ENCODE measurements at regions not wholly inside any gene's neighbourhood (a gene's known extent, or its start where the extent isn't known, plus 50 kb on each side); places are given as distances from the start of the nearest gene placed in this dataset.

DNA sequence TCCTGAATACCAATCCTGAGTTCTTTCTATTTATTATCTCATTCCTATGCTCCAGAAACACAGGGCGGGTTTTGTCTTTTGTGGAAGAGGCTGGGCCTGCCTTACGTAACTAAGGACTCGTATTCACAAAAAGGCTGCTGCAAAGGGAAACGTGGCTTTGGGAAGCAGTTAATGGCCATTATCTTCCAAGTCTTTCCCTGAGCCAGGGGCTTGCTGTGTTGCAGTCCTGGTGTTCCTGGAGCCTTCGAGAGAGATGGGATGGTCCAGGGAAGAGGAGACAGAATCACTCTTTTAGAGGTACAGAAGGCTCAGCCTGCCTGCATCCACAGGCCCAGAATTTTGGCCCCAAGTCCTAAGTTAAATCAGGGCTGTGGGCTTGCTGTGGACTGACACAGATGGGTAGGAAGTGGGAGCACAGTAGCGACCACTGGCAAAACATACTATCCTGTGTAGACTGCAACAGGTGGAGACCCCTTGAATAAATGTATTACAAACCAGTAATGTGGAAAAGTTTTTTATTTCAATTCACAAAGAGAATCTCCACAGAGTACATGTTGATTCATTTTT lies 139.4 kb upstream of the ST6GAL2 start:
- TF ChIP-seq TAF1 (IDR thresholded peaks at IDR 0.05; ENCODE audit: borderline replicate concordance, insufficient read depth, low read length): no peak
- TF ChIP-seq, protein P1, sequence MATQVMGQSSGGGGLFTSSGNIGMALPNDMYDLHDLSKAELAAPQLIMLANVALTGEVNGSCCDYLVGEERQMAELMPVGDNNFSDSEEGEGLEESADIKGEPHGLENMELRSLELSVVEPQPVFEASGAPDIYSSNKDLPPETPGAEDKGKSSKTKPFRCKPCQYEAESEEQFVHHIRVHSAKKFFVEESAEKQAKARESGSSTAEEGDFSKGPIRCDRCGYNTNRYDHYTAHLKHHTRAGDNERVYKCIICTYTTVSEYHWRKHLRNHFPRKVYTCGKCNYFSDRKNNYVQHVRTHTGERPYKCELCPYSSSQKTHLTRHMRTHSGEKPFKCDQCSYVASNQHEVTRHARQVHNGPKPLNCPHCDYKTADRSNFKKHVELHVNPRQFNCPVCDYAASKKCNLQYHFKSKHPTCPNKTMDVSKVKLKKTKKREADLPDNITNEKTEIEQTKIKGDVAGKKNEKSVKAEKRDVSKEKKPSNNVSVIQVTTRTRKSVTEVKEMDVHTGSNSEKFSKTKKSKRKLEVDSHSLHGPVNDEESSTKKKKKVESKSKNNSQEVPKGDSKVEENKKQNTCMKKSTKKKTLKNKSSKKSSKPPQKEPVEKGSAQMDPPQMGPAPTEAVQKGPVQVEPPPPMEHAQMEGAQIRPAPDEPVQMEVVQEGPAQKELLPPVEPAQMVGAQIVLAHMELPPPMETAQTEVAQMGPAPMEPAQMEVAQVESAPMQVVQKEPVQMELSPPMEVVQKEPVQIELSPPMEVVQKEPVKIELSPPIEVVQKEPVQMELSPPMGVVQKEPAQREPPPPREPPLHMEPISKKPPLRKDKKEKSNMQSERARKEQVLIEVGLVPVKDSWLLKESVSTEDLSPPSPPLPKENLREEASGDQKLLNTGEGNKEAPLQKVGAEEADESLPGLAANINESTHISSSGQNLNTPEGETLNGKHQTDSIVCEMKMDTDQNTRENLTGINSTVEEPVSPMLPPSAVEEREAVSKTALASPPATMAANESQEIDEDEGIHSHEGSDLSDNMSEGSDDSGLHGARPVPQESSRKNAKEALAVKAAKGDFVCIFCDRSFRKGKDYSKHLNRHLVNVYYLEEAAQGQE (IDR thresholded peaks at IDR 0.05; ENCODE audit: insufficient read depth in 1 of 2, low read depth in 2 of 2, low read length in 2 of 2): no peak
- TF ChIP-seq FOXP2 (optimal IDR thresholded peaks at IDR 0.05; ENCODE audit: borderline replicate concordance, extremely low read depth, extremely low read length, insufficient read depth): no peak
- TF ChIP-seq SIN3A (IDR thresholded peaks at IDR 0.05; ENCODE audit: borderline replicate concordance, insufficient read depth, low read length): no peak
- TF ChIP-seq POLR2AphosphoS5 (IDR thresholded peaks at IDR 0.05; ENCODE audit: low read depth, low read length): no peak

DNA sequence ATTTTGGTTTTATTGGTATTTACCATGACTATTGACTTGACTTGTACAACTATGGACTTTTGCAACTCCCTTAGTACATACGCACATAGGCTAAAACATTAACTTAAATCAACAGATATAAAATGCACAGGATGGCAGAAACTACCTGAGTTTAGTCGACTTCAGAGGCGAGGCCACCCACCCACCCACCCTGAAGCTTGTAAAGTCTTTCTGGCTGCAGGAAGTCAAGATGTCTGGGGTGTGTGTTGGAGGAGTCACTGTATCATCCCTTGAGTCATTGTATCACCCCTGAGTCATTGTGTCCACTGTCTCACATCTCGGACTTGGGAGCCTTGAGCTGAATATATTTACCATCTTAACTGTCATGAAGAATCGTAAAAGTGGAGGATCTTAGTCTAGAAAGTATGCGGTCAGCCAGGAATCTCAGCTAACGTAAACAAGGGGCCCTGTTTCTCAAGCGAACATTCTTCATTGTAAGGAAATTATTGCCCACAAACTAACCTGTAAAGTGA lies 140.0 kb upstream of the ST6GAL2 start:
- no peak for TF ChIP-seq TAF1 (IDR thresholded peaks at IDR 0.05; ENCODE audit: borderline replicate concordance, insufficient read depth, low read length)
- TF ChIP-seq FOXP2 (optimal IDR thresholded peaks at IDR 0.05; ENCODE audit: borderline replicate concordance, extremely low read depth, extremely low read length, insufficient read depth): no peak
- TF ChIP-seq SIN3A (IDR thresholded peaks at IDR 0.05; ENCODE audit: borderline replicate concordance, insufficient read depth, low read length): no peak
- no peak for TF ChIP-seq POLR2AphosphoS5 (IDR thresholded peaks at IDR 0.05; ENCODE audit: low read depth, low read length)
- TF ChIP-seq, protein P1 (IDR thresholded peaks at IDR 0.05; ENCODE audit: insufficient read depth in 1 of 2, low read depth in 2 of 2, low read length in 2 of 2): no peak

DNA sequence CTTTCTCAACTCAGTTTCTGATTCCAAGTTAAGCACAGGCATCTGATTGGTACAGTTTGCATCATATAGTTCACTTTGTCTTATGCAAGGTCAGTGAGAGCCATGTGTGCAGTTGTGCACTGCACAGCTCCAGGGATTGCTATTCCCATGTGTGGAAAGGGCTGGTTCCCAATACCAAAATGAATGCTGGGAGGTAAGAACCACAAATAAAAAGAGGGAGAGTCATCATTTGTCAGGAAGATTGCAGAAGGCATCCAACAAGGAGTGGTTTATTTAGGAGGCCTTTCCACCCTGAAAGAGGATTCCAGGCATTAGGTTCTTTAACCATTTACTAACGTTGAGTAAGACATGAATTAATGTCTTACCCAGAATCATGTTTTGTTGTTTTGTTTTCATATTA lies 141.2 kb upstream of the ST6GAL2 start:
- TF ChIP-seq, protein P1 (IDR thresholded peaks at IDR 0.05; ENCODE audit: insufficient read depth in 1 of 2, low read depth in 2 of 2, low read length in 2 of 2): no peak
- no peak for TF ChIP-seq FOXP2 (optimal IDR thresholded peaks at IDR 0.05; ENCODE audit: borderline replicate concordance, extremely low read depth, extremely low read length, insufficient read depth)
- TF ChIP-seq SIN3A (IDR thresholded peaks at IDR 0.05; ENCODE audit: borderline replicate concordance, insufficient read depth, low read length): no peak
- no peak for TF ChIP-seq TAF1 (IDR thresholded peaks at IDR 0.05; ENCODE audit: borderline replicate concordance, insufficient read depth, low read length)
- no peak for TF ChIP-seq POLR2AphosphoS5 (IDR thresholded peaks at IDR 0.05; ENCODE audit: low read depth, low read length)

DNA sequence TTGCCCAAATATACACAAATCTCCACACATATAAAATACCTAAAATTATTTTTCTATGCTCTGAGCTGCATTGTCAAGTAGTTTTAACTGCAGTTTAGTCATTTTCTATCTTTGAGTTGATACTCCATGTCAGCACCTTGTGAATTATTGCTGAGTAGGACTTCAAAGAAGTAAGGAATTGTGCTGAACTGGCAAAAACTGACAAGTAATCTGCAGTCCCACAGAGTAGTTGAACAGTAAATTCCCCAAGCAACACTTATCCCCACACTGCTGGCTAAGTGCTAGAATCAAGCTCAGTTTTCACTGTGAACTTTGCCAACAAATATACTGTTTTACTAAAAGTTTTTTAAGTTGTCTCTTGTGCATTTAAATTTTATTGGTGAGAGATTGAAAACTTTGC lies 141.8 kb upstream of the ST6GAL2 start:
- no peak for TF ChIP-seq POLR2AphosphoS5 (IDR thresholded peaks at IDR 0.05; ENCODE audit: low read depth, low read length)
- TF ChIP-seq FOXP2 (optimal IDR thresholded peaks at IDR 0.05; ENCODE audit: borderline replicate concordance, extremely low read depth, extremely low read length, insufficient read depth): no peak
- no peak for TF ChIP-seq SIN3A (IDR thresholded peaks at IDR 0.05; ENCODE audit: borderline replicate concordance, insufficient read depth, low read length)
- no peak for TF ChIP-seq TAF1 (IDR thresholded peaks at IDR 0.05; ENCODE audit: borderline replicate concordance, insufficient read depth, low read length)
- TF ChIP-seq, protein P1 (IDR thresholded peaks at IDR 0.05; ENCODE audit: insufficient read depth in 1 of 2, low read depth in 2 of 2, low read length in 2 of 2): no peak
